ENCODE measurements at regions not wholly inside any gene's neighbourhood (a gene's known extent, or its start where the extent isn't known, plus 50 kb on each side); places are given as distances from the start of the nearest gene placed in this dataset.

DNA sequence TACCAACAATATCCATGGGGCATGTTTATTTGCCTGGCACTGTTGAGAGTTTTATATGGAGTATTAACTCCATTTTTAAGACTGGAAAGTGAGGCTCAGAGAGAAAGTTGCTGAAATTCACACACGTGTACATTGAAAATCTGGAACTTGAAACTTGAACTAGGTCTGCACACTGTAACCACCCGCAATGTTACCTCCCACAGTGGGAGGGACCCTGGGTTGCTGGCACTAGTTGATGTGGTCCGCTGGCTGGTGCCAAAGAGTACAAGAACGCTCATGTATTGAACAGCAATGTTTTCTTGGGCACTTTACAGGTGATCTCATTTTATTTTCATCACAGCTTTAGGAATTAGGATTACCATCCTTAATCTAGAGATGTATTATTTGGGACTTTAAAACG, 253.2 kb downstream of the INHBA start:
- no peak for TF ChIP-seq JUN (IDR thresholded peaks at IDR 0.05)
- no peak for TF ChIP-seq CTCF (IDR thresholded peaks at IDR 0.05)
- no peak for TF ChIP-seq NR3C1 (IDR thresholded peaks at IDR 0.05)
- no peak for TF ChIP-seq BCL3 (IDR thresholded peaks at IDR 0.05)

Measured in A549 (cell line).